ENCODE measurements at regions not wholly inside any gene's neighbourhood (a gene's known extent, or its start where the extent isn't known, plus 50 kb on each side); places are given as distances from the start of the nearest gene placed in this dataset.
"Not testable (repeated sequence)": the region's sequence is repeated elsewhere in the genome, so short reads cannot be mapped to it uniquely, and the experiment has no call there.

- Histone ChIP-seq H3K27me3 (no peaks in the 10 kb centered on the region), H3K9me3 (no peaks in the 10 kb centered on the region), H3K36me3 (no peaks in the 10 kb centered on the region), H3K4me1 (no peaks in the 10 kb centered on the region), H3K4me3 (ENCODE audit: low read depth, low read length) (no peak overlapping the region)
- DNase-seq: no peak
- no peak for TF ChIP-seq CTCF (IDR thresholded peaks at IDR 0.05; ENCODE audit: low read depth, low read length)
Measured at GRCh38 chr6:6984585-6985366, 123.0 kb upstream of the RREB1 start.

GRCh38 chr6:6986344-6986743, 121.4 kb upstream of the RREB1 start:
- no peak overlapping the region for H3K4me3 ChIP-seq (ENCODE audit: low read depth, low read length)
- H3K27me3 ChIP-seq: no peaks in the 10 kb centered on the region
- DNase-seq: no peak
- H3K4me1 ChIP-seq: no peaks in the 10 kb centered on the region
- no peaks in the 10 kb centered on the region for H3K9me3 ChIP-seq
- no peak for TF ChIP-seq CTCF (IDR thresholded peaks at IDR 0.05; ENCODE audit: low read depth, low read length)
- no peaks in the 10 kb centered on the region for H3K36me3 ChIP-seq

GRCh38 chr6:6987749-6988148, 120.0 kb upstream of the RREB1 start:
- Histone ChIP-seq H3K27me3 (no peaks in the 10 kb centered on the region), H3K4me1 (no peaks in the 10 kb centered on the region), H3K36me3 (no peaks in the 10 kb centered on the region), H3K4me3 (ENCODE audit: low read depth, low read length) (no peak overlapping the region), H3K9me3 (no peaks in the 10 kb centered on the region)
- DNase-seq: no peak
- no peak for TF ChIP-seq CTCF (IDR thresholded peaks at IDR 0.05; ENCODE audit: low read depth, low read length)

DNA sequence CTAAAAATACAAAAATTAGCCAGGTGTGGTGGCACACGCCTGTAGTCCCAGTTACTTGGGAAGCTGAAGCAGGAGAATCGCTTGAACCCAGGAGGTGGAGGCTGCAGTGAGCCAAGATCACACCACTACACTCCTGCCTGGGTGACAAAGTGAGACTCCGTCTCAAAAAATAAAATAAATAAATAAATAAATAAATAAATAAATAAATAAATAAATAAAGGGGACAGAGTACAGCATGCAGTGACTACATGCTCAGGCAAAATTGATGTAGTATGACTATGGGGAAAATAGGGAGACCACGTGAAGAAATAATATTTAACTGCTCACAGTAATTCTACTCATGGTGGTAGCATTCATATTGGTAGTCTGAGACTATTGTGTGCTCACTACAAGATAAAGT, 117.7 kb upstream of the RREB1 start:
- H3K4me1 ChIP-seq; H3K4me3 ChIP-seq (ENCODE audit: low read depth, low read length): not testable (repeated sequence)

DNA sequence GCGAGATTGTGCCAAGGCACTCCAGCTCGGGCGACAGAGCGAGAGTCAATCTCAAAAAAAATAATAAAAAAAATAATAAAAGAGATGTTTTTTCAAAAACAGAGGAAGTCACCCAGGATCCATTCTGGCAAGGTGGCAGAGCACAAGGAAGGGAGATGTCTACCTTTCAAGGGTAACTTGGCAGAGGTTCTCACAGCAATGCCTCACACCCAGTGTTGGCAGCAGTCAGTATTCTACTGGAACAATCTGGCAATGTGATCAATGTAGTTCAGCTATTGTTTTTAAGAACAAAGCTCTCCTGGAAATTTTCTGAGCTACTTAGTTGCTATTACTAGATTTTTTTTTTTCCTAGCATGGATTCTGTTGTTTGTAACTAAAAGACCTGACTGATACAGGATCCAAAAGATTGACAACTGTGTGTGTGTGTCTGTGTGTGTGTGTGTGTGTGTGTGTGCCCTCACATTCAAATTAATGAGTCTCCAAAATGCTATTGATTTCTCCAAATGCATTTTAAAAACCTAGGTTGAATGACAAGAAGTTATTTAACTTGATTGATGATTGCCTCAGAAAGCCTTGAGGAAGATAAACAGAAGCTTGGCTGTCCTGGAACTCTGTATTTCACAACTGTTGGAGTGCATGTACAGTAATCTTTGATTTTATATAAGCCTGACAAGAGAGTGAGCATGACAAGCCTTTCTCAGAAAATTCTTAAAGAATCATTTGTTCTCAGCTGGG, 114.1 kb upstream of the RREB1 start:
- no peaks in the 10 kb centered on the region for H3K27me3 ChIP-seq
- H3K36me3 ChIP-seq: no peaks in the 10 kb centered on the region
- no peaks in the 10 kb centered on the region for H3K9me3 ChIP-seq
- no peak overlapping the region for H3K4me3 ChIP-seq (ENCODE audit: low read depth, low read length)
- TF ChIP-seq CTCF (IDR thresholded peaks at IDR 0.05; ENCODE audit: low read depth, low read length): no peak
- DNase-seq: no peak
- no peaks in the 10 kb centered on the region for H3K4me1 ChIP-seq

More for the DNA sequence above, 117.7 kb upstream of the RREB1 start:
- not testable (repeated sequence) for H3K9me3 ChIP-seq, H3K36me3 ChIP-seq, DNase-seq, H3K27me3 ChIP-seq

DNA sequence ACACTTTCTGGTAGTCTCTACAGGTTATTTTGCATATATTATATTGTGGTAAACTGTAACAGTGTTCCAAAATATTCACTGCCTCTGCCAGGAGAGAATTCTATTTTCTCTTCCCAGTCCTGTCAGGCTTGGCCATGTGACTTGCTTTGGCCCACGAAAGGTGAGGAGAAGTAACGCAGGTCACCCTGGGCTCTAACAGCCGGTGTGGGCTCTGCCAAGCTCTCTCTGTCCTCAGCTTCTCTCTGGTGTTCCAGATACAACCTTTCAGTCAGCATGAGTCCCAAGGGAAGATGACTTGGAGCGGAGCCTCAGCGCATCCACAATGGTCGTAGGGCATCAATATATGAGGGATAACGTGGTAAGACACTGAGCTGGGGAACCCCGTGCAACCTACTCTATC, 113.0 kb upstream of the RREB1 start:
- no peak for TF ChIP-seq CTCF (IDR thresholded peaks at IDR 0.05; ENCODE audit: low read depth, low read length)
- no peaks in the 10 kb centered on the region for H3K36me3 ChIP-seq
- no peaks in the 10 kb centered on the region for H3K27me3 ChIP-seq
- no peaks in the 10 kb centered on the region for H3K9me3 ChIP-seq
- DNase-seq: no peak
- H3K4me3 ChIP-seq (ENCODE audit: low read depth, low read length): no peak overlapping the region
- H3K4me1 ChIP-seq: no peaks in the 10 kb centered on the region
